Panc1 (cell line): ENCODE measurements at regions not wholly inside any gene's neighbourhood (a gene's known extent, or its start where the extent isn't known, plus 50 kb on each side); places are given as distances from the start of the nearest gene placed in this dataset.

Experiments used
- ATAC-seq: fragments of 200-7000 bp; cut with Tn5 transposase; 2 replicates; pipeline ENCODE4 v1.9.1; 2020; ENCODE audit warnings: mild to moderate bottlenecking, moderate library complexity
- BruUV-seq: library from RNA; stranded (reverse); fragments of 400-500 nt; replicated peaks from 2 replicates; lab custom pipeline; 2021; lab: Mats Ljungman, UMichigan
- CTCF ChIA-PET: fragments of 300-600 bp; sonication (Branson Sonifier 250); formaldehyde crosslinking; loops from one replicate; lab custom pipeline; 2022; ENCODE audit warnings: antibody characterized with exemption; lab: Charles Lee
- POLR2A ChIA-PET: fragments of 300-600 bp; sonication (Branson Sonifier 250); formaldehyde crosslinking; loops from one replicate; lab custom pipeline; 2022; ENCODE audit warnings: antibody characterized with exemption; lab: Charles Lee
- DNase-seq: peaks from one replicate; pipeline ENCODE4 v3.0.0-alpha.2; 2010; ENCODE audit warnings: low read depth, low spot score
- H3K27ac ChIP-seq: 2 replicates; pipeline ENCODE4 v1.5.1; 2011; ENCODE audit warnings: mild to moderate bottlenecking, low read length, inconsistent platforms
- H3K27me3 ChIP-seq: fragments of 200-500 bp; sonication (Bioruptor generic); 2 replicates; pipeline ENCODE4 v1.6.0; 2014; ENCODE audit warnings: low read length, inconsistent platforms; ENCODE audit not compliant: control insufficient read depth, insufficient read depth
- H3K36me3 ChIP-seq: fragments of 200-500 bp; sonication (Bioruptor generic); 2 replicates; pipeline ENCODE4 v1.5.1; 2014; ENCODE audit warnings: inconsistent platforms, mild to moderate bottlenecking, low read length, moderate library complexity; ENCODE audit not compliant: control insufficient read depth, insufficient read depth
- H3K4me1 ChIP-seq: 2 replicates; pipeline ENCODE4 v1.5.1; 2011; ENCODE audit warnings: inconsistent platforms, mild to moderate bottlenecking, low read length, moderate library complexity; ENCODE audit not compliant: control insufficient read depth, insufficient read depth
- H3K4me3 ChIP-seq, 2 experiments: 2 replicates each; pipeline ENCODE4 v1.5.1; 2011 to 2012; ENCODE audit warnings: low read depth in 2 of 2, low read length in 2 of 2, mild to moderate bottlenecking in 2 of 2, inconsistent platforms in 1 of 2, moderate library complexity in 1 of 2
- H3K9me3 ChIP-seq: fragments of 200-500 bp; sonication (Bioruptor generic); 2 replicates; pipeline ENCODE4 v1.5.1; 2014; ENCODE audit warnings: low read depth, mild to moderate bottlenecking, inconsistent platforms, low read length, moderate library complexity; ENCODE audit not compliant: control insufficient read depth, insufficient read depth
- POLR2AphosphoS5 ChIP-seq: IDR thresholded peaks from 2 replicates; pipeline ENCODE4 v1.6.1; 2012; ENCODE audit warnings: mild to moderate bottlenecking, low read depth, low read length, moderate library complexity
- SIN3A ChIP-seq: IDR thresholded peaks from 2 replicates; pipeline ENCODE4 v1.6.1; 2012; ENCODE audit warnings: low read depth, mild to moderate bottlenecking, low read length, moderate library complexity, borderline replicate concordance; ENCODE audit not compliant: insufficient read depth
- TCF7L2 ChIP-seq: IDR thresholded peaks from 2 replicates; pipeline ENCODE4 v1.6.1; 2011; ENCODE audit warnings: mild to moderate bottlenecking, low read depth, low read length, inconsistent platforms
- in situ Hi-C: cut with HindIII; loops from 2 replicates; pipeline ENCODE4 v1.10.0; 2016; ENCODE audit warnings: low sequenced_read_pairs, low pct_unique_long_range_greater_than_20kb
- intact Hi-C: fragments of 100-400 bp; cut with micrococcal nuclease; formaldehyde crosslinking; loops from one replicate; pipeline ENCODE4 v1.10.0; 2022; ENCODE audit not compliant: unreplicated experiment
- TF ChIP-seq, protein P1 (sequence below), 2 experiments: IDR thresholded peaks; 2 replicates each; pipeline ENCODE4 v1.6.1; 2011 to 2012; ENCODE audit warnings: low read depth in 2 of 2, control low read depth in 1 of 2, low read length in 1 of 2, mild to moderate bottlenecking in 1 of 2, moderate library complexity in 1 of 2; ENCODE audit not compliant: insufficient read depth in 1 of 2
- TF ChIP-seq, protein P2 (sequence below): fragments of 450-650 bp; IDR thresholded peaks from 2 replicates; pipeline ENCODE4 v1.5.1; 2017; ENCODE audit warnings: mild to moderate bottlenecking

DNA sequence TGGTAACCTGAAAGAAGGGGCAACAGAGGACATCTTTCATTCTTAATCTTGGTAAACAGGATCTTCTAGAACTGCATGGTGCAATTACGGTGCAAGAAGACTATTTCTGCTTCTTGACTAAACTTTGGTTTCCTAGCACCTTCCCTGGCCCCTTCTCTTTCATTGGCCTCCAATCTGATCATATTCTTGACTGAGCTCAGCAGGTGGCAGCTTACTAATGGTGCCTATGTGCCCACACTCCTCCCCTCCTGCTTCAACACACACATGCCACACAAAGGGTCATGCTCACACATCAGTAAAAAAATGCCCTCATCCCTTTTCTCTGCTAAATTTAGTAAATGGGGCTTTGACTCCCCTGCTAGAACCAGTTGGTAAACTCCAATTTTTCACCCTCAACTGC lies 400.5 kb upstream of the MAOA start:
- Histone ChIP-seq H3K4me3 (no peak overlapping the region), H3K27me3 (no peaks in the 10 kb centered on the region), H3K27ac (no peak overlapping the region), H3K4me1 (no peaks in the 10 kb centered on the region), H3K36me3 (no peaks in the 10 kb centered on the region), H3K9me3 (no peaks in the 10 kb centered on the region)
- no peak for TF ChIP-seq TCF7L2
- no peak for TF ChIP-seq POLR2AphosphoS5
- TF ChIP-seq, protein P1, sequence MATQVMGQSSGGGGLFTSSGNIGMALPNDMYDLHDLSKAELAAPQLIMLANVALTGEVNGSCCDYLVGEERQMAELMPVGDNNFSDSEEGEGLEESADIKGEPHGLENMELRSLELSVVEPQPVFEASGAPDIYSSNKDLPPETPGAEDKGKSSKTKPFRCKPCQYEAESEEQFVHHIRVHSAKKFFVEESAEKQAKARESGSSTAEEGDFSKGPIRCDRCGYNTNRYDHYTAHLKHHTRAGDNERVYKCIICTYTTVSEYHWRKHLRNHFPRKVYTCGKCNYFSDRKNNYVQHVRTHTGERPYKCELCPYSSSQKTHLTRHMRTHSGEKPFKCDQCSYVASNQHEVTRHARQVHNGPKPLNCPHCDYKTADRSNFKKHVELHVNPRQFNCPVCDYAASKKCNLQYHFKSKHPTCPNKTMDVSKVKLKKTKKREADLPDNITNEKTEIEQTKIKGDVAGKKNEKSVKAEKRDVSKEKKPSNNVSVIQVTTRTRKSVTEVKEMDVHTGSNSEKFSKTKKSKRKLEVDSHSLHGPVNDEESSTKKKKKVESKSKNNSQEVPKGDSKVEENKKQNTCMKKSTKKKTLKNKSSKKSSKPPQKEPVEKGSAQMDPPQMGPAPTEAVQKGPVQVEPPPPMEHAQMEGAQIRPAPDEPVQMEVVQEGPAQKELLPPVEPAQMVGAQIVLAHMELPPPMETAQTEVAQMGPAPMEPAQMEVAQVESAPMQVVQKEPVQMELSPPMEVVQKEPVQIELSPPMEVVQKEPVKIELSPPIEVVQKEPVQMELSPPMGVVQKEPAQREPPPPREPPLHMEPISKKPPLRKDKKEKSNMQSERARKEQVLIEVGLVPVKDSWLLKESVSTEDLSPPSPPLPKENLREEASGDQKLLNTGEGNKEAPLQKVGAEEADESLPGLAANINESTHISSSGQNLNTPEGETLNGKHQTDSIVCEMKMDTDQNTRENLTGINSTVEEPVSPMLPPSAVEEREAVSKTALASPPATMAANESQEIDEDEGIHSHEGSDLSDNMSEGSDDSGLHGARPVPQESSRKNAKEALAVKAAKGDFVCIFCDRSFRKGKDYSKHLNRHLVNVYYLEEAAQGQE (IDR thresholded peaks at IDR 0.05; ENCODE audit: insufficient read depth in 1 of 2, low read depth in 2 of 2, low read length in 1 of 2): no peak
- TF ChIP-seq, protein P2, sequence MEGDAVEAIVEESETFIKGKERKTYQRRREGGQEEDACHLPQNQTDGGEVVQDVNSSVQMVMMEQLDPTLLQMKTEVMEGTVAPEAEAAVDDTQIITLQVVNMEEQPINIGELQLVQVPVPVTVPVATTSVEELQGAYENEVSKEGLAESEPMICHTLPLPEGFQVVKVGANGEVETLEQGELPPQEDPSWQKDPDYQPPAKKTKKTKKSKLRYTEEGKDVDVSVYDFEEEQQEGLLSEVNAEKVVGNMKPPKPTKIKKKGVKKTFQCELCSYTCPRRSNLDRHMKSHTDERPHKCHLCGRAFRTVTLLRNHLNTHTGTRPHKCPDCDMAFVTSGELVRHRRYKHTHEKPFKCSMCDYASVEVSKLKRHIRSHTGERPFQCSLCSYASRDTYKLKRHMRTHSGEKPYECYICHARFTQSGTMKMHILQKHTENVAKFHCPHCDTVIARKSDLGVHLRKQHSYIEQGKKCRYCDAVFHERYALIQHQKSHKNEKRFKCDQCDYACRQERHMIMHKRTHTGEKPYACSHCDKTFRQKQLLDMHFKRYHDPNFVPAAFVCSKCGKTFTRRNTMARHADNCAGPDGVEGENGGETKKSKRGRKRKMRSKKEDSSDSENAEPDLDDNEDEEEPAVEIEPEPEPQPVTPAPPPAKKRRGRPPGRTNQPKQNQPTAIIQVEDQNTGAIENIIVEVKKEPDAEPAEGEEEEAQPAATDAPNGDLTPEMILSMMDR: no peak
- TF ChIP-seq SIN3A: no peak
- POLR2A ChIA-PET: no interaction called here
- no peak for ATAC-seq
- intact Hi-C loops: no loop called here
- in situ Hi-C loops: no loop called here
- BruUV-seq: no TSS peak
- CTCF ChIA-PET: no interaction called here
- DNase-seq: no peak

DNA sequence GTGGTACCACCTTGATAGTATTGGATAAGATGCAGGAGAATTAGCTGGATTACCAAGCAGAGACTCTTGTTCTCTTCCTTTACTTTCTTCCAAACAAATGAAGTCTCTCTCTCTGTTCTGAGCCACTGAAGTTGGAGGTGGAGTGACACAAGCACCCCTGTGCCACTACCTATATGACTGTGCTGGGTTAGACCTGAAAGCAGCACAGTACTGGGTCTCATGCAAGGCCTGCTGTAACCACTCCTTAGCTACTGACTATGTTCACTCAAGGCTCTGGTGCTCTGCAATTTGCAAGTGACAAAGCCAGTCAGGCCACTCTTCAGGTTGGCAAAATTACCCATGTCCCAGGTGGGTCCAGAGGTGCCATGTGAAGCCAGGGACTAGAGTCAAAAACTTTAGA lies 389.6 kb upstream of the MAOA start:
- Histone ChIP-seq H3K27me3 (no peaks in the 10 kb centered on the region), H3K4me3 (no peak overlapping the region), H3K4me1 (no peaks in the 10 kb centered on the region), H3K9me3 (no peaks in the 10 kb centered on the region), H3K27ac (no peak overlapping the region), H3K36me3 (no peaks in the 10 kb centered on the region)
- in situ Hi-C loops (no loop called here), intact Hi-C loops (no loop called here)
- TF ChIP-seq POLR2AphosphoS5 (no peak), SIN3A (no peak), TCF7L2 (no peak)
- TF ChIP-seq, protein P2: no peak
- TF ChIP-seq, protein P1 (IDR thresholded peaks at IDR 0.05; ENCODE audit: insufficient read depth in 1 of 2, low read depth in 2 of 2, low read length in 1 of 2): no peak
- no peak for ATAC-seq
- BruUV-seq: no TSS peak
- POLR2A ChIA-PET: no interaction called here
- CTCF ChIA-PET: interaction anchor here (0.6 kb wide), 1 partner anchor 652 kb away, joined by 3 read pairs; no protein-coding TSS in a partner anchor
- no peak for DNase-seq
